ENCODE measurements at regions not wholly inside any gene's neighbourhood (a gene's known extent, or its start where the extent isn't known, plus 50 kb on each side); places are given as distances from the start of the nearest gene placed in this dataset.

- Histone ChIP-seq H3K36me3 (no peaks in the 10 kb centered on the region), H3K27ac (no peak overlapping the region), H3K9me3 (ENCODE audit: severe bottlenecking) (no peaks in the 10 kb centered on the region), H3K4me3 (ENCODE audit: low read depth, low read length) (no peak overlapping the region), H3K27me3 (ENCODE audit: insufficient read depth, low read depth, severe bottlenecking) (peaks cover 37% of the 10 kb centered on the region)
- no peak for TF ChIP-seq CTCF (IDR thresholded peaks at IDR 0.05; ENCODE audit: low read depth, low read length)
- DNase-seq: no peak
These were observed 187.8 kb upstream of the OLFM3 start for GRCh38 chr1:102184477-102184876.

GRCh38 chr1:102183711-102184110 is 187.0 kb upstream of the OLFM3 start:
- Histone ChIP-seq H3K27me3 (ENCODE audit: insufficient read depth, low read depth, severe bottlenecking) (peaks cover 34% of the 10 kb centered on the region), H3K9me3 (ENCODE audit: severe bottlenecking) (no peaks in the 10 kb centered on the region), H3K27ac (no peak overlapping the region), H3K4me3 (ENCODE audit: low read depth, low read length) (no peak overlapping the region), H3K36me3 (no peaks in the 10 kb centered on the region)
- no peak for DNase-seq
- no peak for TF ChIP-seq CTCF (IDR thresholded peaks at IDR 0.05; ENCODE audit: low read depth, low read length)

DNA sequence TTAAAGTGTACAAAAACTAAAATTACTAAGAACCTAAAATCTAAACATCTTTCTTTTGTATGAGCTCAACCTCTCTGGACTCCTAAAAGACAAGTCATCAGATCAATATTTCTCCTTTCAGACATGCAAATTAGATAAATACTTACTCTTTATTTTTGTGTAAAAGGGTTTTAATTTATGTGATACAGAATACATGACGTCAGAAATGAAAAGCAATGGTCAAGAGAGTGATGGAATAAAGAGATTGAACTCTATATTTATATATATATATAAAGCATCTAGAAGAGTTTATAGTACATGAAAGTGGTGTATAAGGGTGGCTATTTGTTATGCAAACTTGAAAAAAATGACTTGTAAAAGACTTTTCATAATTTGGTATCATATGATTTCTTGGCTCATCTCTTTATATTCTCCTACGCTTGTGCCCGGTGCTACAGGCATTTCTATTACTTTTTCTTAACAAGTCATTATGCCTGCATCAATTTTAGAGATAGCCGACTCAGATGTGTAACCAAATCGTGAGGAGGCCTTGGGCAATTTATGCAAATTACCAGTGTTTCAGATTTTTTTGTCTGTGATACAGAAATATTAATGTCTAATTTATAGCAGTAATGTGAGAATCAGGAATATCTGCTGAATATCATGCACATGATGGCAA is 186.0 kb upstream of the OLFM3 start:
- no peak for DNase-seq
- Histone ChIP-seq H3K27me3 (ENCODE audit: insufficient read depth, low read depth, severe bottlenecking) (peaks cover 40% of the 10 kb centered on the region), H3K27ac (no peak overlapping the region), H3K9me3 (ENCODE audit: severe bottlenecking) (no peaks in the 10 kb centered on the region), H3K4me3 (ENCODE audit: low read depth, low read length) (no peak overlapping the region), H3K36me3 (no peaks in the 10 kb centered on the region)
- TF ChIP-seq CTCF (IDR thresholded peaks at IDR 0.05; ENCODE audit: low read depth, low read length): no peak

- TF ChIP-seq CTCF (IDR thresholded peaks at IDR 0.05; ENCODE audit: low read depth, low read length): no peak
- Histone ChIP-seq H3K27ac (no peak overlapping the region), H3K4me3 (ENCODE audit: low read depth, low read length) (no peak overlapping the region), H3K36me3 (no peaks in the 10 kb centered on the region), H3K27me3 (ENCODE audit: insufficient read depth, low read depth, severe bottlenecking) (peaks cover 40% of the 10 kb centered on the region), H3K9me3 (ENCODE audit: severe bottlenecking) (no peaks in the 10 kb centered on the region)
- DNase-seq: no peak
These were observed 184.6 kb upstream of the OLFM3 start for GRCh38 chr1:102181341-102181740.

DNA sequence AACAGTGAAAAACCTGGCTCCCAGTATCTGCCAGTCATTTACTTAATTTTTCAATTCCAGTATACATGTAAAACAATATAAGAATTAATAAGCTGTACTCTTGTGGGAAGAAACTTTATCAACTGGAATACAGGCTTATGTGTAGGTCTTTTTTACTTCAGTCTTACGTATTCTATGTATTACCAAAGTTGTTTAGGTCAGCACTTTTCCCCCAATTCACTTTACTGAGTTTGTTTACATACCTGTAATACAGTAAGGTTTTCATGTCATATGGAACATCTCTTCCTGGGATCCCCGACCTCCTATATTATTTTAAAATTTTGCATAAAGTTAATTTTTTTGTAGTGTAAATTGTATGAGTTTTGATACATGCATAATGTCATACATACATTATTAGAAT is 181.8 kb upstream of the OLFM3 start:
- Histone ChIP-seq H3K9me3 (ENCODE audit: severe bottlenecking) (no peaks in the 10 kb centered on the region), H3K27ac (no peak overlapping the region), H3K4me3 (ENCODE audit: low read depth, low read length) (no peak overlapping the region), H3K27me3 (ENCODE audit: insufficient read depth, low read depth, severe bottlenecking) (peaks cover 23% of the 10 kb centered on the region), H3K36me3 (no peaks in the 10 kb centered on the region)
- DNase-seq: no peak
- no peak for TF ChIP-seq CTCF (IDR thresholded peaks at IDR 0.05; ENCODE audit: low read depth, low read length)

DNA sequence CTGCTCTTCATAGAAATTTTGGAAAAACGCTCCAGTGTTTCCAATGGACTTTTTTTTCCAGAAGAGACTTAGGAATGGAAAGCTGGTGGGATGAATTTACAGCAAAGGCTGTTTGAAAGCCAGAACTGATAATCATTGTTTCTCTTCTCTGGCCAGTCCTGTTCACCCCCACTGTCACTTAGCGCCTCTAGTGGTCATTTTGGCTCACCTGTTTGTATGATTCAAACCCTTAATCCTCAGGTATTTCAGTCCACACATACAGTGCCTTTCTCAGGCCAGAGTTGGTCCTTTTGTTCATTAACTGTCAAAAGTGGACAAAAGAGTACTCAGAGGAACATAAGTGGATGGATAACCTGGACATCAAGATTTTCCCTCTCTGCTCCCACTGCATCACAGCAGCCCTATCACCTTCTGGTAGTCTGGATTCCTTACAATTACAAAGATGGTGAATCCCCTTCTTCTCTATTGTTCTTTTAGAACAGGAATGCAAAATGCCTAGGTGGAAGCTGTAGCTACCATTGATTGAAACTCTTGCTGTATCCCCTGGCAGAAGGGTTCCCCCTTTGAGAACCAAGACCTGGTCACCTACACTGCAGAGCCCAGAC is 177.6 kb upstream of the OLFM3 start:
- DNase-seq: peak; percentile 28
- H3K4me3 ChIP-seq (ENCODE audit: low read depth, low read length): no peak overlapping the region
- no peak overlapping the region for H3K27ac ChIP-seq
- TF ChIP-seq CTCF (IDR thresholded peaks at IDR 0.05; ENCODE audit: low read depth, low read length): peak; percentile 73
- no peaks in the 10 kb centered on the region for H3K9me3 ChIP-seq (ENCODE audit: severe bottlenecking)
- no peaks in the 10 kb centered on the region for H3K36me3 ChIP-seq
- peaks cover 6% of the 10 kb centered on the region for H3K27me3 ChIP-seq (ENCODE audit: insufficient read depth, low read depth, severe bottlenecking)
